GM10266 (cell line): ENCODE measurements at regions not wholly inside any gene's neighbourhood (a gene's known extent, or its start where the extent isn't known, plus 50 kb on each side); places are given as distances from the start of the nearest gene placed in this dataset.

Experiments used
- DNase-seq: peaks from one replicate; pipeline ENCODE4 v3.0.0; 2012; ENCODE audit errors: extremely low spot score
- CTCF ChIP-seq: IDR thresholded peaks from 2 replicates; pipeline ENCODE4 v1.5.1; 2012; ENCODE audit warnings: mild to moderate bottlenecking, low read depth; ENCODE audit not compliant: control insufficient read depth, insufficient read depth; ENCODE audit errors: missing control alignments

- DNase-seq: no peak
- no peak for TF ChIP-seq CTCF
These were observed 230.5 kb downstream of the PMAIP1 start for GRCh38 chr18:60130284-60130683.

- no peak for DNase-seq
- no peak for TF ChIP-seq CTCF
These were observed 223.2 kb downstream of the PMAIP1 start for GRCh38 chr18:60123031-60123430.

DNA sequence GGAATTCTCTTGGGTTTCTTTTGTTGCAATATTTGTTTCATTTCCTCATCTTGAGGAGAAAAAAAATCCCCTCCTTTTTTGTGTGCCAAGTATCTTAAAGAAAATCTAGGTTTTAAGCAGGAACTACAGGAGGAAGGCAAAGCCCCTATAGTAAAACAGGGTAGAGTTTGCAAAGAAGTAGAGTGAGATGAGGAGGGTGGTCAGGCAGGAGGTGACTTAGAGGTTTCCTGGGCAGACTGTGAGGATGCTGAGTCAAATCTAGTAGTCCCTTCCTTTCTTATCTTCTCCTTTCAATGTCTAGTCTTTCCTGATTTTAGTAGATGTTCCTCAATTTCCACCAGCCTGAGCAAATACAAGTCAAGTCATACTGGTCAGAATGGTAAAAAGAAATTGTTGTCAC, 222.5 kb downstream of the PMAIP1 start:
- DNase-seq: no peak
- TF ChIP-seq CTCF: no peak

- no peak for DNase-seq
- no peak for TF ChIP-seq CTCF
These were observed 220.5 kb downstream of the PMAIP1 start for GRCh38 chr18:60120231-60120750.

GRCh38 chr18:60117321-60117720, 217.5 kb downstream of the PMAIP1 start:
- no peak for TF ChIP-seq CTCF

GRCh38 chr18:60113396-60113795, 213.6 kb downstream of the PMAIP1 start:
- DNase-seq: no peak
- TF ChIP-seq CTCF: no peak

More at GRCh38 chr18:60117321-60117720, 217.5 kb downstream of the PMAIP1 start:
- no peak for DNase-seq

DNA sequence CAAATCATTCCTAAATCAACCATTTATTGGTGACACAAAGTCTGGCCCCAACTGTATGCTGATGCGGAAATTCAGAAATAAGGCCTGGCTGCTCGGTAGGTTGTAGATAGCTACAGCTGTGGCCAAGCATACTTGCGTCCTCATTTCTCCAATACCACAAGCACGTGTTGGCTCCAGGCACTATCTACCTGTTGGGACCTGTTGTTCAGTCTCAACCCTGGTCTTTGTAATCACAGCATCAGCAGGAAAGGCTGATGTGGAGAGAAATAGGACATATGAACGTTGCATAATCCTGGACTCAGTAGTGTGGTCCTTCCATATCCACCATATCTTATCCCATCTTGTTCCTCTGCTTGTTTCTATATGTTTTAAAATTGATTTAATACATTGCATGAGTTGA, 212.6 kb downstream of the PMAIP1 start:
- no peak for DNase-seq
- TF ChIP-seq CTCF: no peak
